Skeletal muscle cell (primary cell): ENCODE measurements at regions not wholly inside any gene's neighbourhood (a gene's known extent, or its start where the extent isn't known, plus 50 kb on each side); places are given as distances from the start of the nearest gene placed in this dataset.
"Not testable (repeated sequence)": the region's sequence is repeated elsewhere in the genome, so short reads cannot be mapped to it uniquely, and the experiment has no call there.

Experiments
- DNase-seq: peaks from one replicate; pipeline ENCODE4 v3.0.0-alpha.2; 2010; ENCODE audit warnings: low read depth
- H3K4me3 ChIP-seq: 2 replicates; pipeline ENCODE4 v1.5.1; 2011; ENCODE audit warnings: low read depth, mild to moderate bottlenecking, control low read depth, low read length, moderate library complexity

- no peak for DNase-seq
- no peak overlapping the region for H3K4me3 ChIP-seq
Observed at GRCh38 chr2:44079686-44080085, 83.9 kb upstream of the LRPPRC start.

DNA sequence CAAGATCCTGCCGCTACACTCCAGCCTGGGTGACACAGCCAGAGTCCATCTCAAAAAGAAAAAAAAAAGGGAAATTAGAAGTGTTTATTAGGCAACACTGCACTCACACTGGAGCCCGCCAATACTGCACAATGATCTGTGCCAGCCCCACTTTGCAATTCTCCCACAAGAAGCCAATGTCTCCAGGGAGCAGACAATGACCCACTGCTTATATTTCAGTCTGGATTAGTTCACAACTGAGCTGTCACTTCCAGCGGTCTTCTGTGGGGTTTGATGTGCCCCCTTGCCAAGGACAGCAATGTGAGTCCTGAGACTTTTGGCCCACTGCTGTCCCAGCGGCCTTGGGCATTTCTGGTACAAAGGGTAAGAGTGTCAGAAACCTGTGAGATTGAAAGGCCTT is 85.6 kb upstream of the PPM1B start:
- H3K4me3 ChIP-seq: no peak overlapping the region
- DNase-seq: no peak

GRCh38 chr2:44084850-44085249 is 83.8 kb upstream of the PPM1B start:
- no peak overlapping the region for H3K4me3 ChIP-seq
- DNase-seq: no peak

DNA sequence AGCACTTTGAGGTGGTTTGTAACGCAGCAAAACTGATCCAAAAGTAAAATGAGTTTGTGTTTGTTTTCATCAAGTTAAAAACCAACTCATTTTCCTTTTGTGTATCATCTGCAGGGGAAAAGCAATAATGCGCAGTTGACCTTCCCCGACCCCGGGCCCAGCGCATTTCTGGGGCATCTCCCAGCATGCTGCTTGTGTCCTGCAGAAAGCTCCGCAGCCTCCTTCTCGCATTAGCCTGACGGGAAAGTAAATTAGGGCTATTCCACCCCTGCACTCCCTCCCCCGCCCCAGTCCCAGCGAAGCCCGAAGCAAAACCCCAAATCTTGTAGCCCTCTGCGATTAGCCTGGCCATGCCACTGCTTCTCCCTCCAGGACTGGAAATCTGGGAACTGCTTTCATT is 82.0 kb upstream of the PPM1B start:
- no peak overlapping the region for H3K4me3 ChIP-seq
- no peak for DNase-seq

- peak overlapping the region; percentile 41 for H3K4me3 ChIP-seq
- peak; percentile 6 for DNase-seq
Observed at GRCh38 chr2:44087036-44087713, 81.5 kb upstream of the PPM1B start.

GRCh38 chr2:44087714-44088092 is 81.0 kb upstream of the PPM1B start:
- H3K4me3 ChIP-seq: peak overlapping the region; percentile 41
- DNase-seq: no peak

DNA sequence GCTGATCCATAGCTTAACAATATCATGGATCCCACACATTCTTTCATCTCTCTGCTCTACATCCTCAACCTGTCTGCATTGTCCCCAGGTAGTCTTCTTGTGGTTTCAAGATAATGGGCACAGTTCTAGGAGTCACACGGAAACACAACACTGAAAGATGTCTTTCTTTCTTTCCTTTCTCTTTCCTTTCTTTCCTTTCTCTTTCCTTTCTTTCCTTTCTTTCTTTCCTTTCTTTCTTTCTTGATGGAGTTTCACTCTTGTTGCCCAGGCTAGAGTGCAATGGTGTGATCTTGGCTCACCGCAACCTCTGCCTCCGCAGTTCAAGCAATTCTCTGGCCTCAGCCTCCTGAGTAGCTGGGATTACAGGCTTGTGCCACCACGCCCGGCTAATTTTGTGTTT is 76.2 kb upstream of the PPM1B start:
- DNase-seq, H3K4me3 ChIP-seq: not testable (repeated sequence)

DNA sequence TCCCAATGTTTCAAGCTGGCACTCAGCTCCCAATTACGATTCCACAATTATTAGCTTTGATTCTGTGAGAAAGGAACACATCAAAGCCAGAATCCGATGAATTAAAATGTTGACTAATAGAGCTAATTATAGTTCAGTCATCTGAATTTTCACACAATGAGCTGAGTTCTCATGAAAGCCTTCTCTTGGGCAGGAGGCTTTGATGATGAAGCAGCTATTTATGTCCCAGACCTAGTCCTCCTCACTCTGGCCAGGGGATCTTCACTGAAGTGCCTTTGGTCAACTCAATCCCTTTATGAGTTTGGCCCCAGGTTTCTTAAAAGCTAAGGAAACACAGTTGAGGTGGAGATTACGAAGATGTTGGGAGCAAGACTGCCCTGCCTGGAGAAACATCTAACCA is 74.7 kb upstream of the PPM1B start:
- no peak for DNase-seq
- H3K4me3 ChIP-seq: no peak overlapping the region

- H3K4me3 ChIP-seq: no peak overlapping the region
- no peak for DNase-seq
Observed at GRCh38 chr2:44097322-44097907, 71.3 kb upstream of the PPM1B start.

DNA sequence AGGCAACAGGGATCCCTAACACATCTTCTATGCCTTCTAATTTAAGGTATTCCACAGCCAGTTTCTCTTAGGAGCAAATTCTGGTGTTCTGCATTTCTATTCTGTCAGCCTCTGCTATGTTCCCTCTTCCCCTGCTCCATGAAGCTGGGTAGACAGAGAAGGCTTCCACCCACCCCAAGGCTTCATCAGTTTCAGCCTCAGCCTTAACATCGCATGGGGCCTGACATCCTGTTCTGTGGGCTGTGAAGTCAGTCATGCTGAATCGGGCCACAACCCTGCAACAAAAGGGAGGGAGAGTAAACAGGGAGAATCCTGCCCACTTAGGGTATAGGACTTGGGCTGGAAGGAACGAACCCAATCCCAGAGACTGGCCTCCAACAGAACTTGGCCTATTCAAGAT is 70.6 kb upstream of the PPM1B start:
- DNase-seq: no peak
- no peak overlapping the region for H3K4me3 ChIP-seq

DNA sequence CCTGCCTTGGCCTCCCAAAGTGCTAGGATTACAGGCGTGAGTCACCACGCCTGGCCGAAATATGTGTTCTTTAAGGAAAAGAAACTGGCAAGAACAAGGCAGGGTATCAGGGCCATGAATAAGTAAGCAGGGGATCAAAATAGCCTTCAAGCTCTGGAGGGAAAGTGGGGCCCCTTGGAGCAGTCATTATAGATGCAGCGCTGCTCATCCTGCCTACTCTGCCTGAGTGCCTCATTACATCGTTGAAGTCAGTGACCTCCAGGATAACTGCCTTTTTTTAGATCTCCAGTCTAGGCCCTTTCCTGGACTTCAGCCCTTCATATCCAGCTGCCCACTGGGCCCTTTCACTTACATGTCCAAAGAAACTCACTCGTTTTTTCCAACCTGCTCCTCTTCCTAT is 69.8 kb upstream of the PPM1B start:
- no peak overlapping the region for H3K4me3 ChIP-seq
- no peak for DNase-seq

DNA sequence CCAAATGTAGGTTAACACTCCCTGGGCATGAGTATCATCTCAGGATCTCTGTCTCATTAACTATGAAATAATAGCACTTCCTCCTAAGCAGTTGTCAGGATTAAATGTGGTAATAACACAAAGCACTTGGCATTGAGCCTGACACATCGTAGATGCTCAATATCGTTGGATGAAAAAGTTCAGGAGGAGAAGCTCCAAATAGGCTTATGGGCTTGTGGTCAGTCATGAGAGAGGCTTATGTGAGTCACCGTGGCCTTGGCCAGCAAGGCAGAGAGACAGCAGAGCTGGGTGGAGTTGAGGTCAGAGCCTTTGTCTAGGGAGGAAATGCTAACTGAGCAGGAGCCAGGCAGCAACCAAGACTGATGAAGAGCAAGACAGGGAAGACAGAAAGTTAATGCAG is 68.3 kb upstream of the PPM1B start:
- peak; percentile 83 for DNase-seq
- no peak overlapping the region for H3K4me3 ChIP-seq

DNA sequence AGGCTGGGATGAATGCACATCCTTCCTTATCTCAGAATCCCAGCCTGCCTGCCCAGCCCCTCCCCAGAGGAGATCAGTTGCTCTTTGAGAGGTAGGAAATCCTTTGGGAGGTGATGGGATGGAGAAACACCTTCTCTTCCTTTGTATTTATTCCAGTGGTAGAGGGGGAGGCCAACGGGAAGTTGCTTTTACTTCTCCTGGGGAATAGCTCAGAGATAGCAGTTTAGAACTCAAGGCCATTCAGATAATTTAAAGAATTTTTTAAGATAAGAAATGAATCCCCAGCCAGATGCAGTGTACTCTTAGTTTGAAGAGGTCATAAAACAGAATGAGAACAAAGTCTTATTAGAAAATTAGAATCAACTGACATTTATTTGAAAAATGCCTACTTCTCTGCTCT is 67.4 kb upstream of the PPM1B start:
- DNase-seq: no peak
- H3K4me3 ChIP-seq: no peak overlapping the region

- H3K4me3 ChIP-seq: no peak overlapping the region
- no peak for DNase-seq
Observed at GRCh38 chr2:44102790-44103562, 65.7 kb upstream of the PPM1B start.

DNA sequence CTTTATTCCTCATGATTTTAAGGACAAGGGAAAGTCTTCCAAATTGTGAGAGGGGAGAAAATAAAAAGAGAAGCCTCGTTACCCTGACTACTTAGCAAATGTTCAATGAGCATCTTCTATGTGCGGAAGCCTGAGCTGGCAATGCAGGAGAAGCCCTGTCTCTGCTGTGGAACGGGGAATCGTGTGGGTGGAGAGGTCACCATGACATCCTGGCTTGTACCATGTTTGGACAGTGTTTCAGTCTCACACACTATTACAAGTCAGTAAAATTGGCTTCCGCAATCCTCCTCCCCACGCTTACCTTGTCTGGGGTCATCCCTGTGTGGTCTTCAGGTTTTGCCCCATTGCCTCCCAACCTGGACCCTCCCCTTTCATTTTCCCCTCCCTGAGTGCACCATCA is 65.0 kb upstream of the PPM1B start:
- DNase-seq: no peak
- no peak overlapping the region for H3K4me3 ChIP-seq

- DNase-seq: no peak
- no peak overlapping the region for H3K4me3 ChIP-seq
Observed at GRCh38 chr2:44104855-44105271, 63.8 kb upstream of the PPM1B start.

GRCh38 chr2:44106509-44106908 is 62.2 kb upstream of the PPM1B start:
- not testable (repeated sequence) for DNase-seq, H3K4me3 ChIP-seq

DNA sequence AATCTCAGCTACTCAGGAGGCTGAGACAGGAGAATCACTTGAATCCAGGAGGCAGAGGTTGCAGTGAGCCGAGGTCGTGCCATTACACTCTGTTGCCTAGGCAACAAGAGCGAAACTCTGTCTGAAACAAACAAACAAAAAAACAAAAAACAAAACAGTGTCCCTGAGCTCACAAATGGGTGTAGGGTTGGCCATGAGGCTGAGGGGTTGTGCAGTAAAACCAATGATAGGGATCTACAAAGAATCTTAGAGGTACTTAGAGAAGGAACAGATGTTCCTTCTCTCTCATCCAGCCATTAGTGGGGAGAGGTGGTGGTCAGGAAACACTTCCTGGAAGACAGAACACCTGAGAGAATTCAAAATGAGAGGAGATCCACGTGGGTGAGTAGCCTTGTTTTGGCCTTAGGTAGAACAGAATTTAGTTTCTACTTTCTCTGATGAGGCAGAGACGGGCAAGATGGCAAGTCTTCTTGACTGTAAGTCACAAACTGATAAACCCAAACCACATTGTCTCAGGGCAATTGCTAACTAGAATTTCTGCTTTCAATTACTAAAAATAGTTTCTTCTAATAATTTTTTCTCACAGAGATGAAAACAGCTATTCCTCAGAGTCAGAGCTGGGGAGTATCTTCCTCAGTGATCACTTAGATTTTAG is 61.5 kb upstream of the PPM1B start:
- no peak for DNase-seq
- H3K4me3 ChIP-seq: no peak overlapping the region

- no peak for DNase-seq
- no peak overlapping the region for H3K4me3 ChIP-seq
Observed at GRCh38 chr2:44107974-44108373, 60.7 kb upstream of the PPM1B start.

DNA sequence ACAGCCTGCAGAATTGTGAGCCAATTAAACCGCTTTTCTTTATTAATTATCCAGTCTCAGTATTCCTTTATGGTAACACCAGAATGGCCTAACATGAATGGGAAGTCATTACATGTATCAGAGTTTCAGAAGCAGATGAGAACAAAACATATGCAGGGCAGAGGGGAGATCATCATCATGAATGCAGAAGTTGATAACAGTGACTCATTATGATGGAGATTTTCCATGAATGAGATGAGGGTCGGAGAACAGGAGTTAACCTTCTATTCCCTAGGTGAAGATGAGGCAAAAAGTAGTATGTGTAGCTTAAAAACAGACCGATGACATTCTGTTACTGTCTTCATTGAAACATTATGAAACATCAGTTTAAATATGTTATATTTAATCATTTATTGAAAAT is 59.5 kb upstream of the PPM1B start:
- DNase-seq: no peak
- no peak overlapping the region for H3K4me3 ChIP-seq
